B cell (primary cell): ENCODE measurements at regions not wholly inside any gene's neighbourhood (a gene's known extent, or its start where the extent isn't known, plus 50 kb on each side); places are given as distances from the start of the nearest gene placed in this dataset.

Experiments
- EZH2 ChIP-seq: IDR thresholded peaks from 2 replicates; pipeline ENCODE4 v1.6.1; 2012; ENCODE audit warnings: borderline replicate concordance, low read depth, mild to moderate bottlenecking, moderate library complexity, low read length; ENCODE audit not compliant: insufficient read depth, poor library complexity, severe bottlenecking
- TF ChIP-seq, protein P1 (sequence below): fragments of 200-600 bp; IDR thresholded peaks from one replicate; pipeline ENCODE4 v1.8.0; 2022; ENCODE audit warnings: antibody characterized with exemption, mild to moderate bottlenecking

DNA sequence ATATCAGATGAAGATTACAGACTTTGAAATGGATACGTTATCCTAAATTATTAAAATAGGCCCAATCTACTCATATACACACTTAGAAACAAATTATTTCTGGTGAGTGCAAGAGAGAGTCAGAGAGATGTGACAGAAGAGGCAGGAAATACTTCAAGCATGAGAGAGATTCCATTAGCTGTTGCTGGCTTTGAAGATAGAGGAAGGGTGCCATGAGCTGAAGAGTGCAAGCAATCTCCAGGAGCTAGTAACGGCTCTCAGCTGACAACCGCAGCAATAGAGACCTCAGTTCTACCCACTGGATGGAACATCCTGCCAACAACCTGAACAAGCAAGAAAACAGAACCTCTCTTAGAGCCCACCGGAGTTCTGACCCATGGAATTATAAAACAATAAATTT is 270.7 kb upstream of the SLITRK3 start:
- TF ChIP-seq, protein P1, sequence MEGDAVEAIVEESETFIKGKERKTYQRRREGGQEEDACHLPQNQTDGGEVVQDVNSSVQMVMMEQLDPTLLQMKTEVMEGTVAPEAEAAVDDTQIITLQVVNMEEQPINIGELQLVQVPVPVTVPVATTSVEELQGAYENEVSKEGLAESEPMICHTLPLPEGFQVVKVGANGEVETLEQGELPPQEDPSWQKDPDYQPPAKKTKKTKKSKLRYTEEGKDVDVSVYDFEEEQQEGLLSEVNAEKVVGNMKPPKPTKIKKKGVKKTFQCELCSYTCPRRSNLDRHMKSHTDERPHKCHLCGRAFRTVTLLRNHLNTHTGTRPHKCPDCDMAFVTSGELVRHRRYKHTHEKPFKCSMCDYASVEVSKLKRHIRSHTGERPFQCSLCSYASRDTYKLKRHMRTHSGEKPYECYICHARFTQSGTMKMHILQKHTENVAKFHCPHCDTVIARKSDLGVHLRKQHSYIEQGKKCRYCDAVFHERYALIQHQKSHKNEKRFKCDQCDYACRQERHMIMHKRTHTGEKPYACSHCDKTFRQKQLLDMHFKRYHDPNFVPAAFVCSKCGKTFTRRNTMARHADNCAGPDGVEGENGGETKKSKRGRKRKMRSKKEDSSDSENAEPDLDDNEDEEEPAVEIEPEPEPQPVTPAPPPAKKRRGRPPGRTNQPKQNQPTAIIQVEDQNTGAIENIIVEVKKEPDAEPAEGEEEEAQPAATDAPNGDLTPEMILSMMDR, result no peak
- TF ChIP-seq EZH2, result no peak
